Astrocyte (in vitro differentiated cells and primary cell): ENCODE measurements at regions not wholly inside any gene's neighbourhood (a gene's known extent, or its start where the extent isn't known, plus 50 kb on each side); places are given as distances from the start of the nearest gene placed in this dataset.

Source experiments
- DNase-seq: peaks from one replicate; pipeline ENCODE4 v3.0.0-alpha.2; 2010; ENCODE audit warnings: low read depth
- FAIRE-seq: peaks from 2 replicates; lab custom pipeline; 2011; peaks lifted over from hg19 to GRCh38; lab: Jason Lieb, UNC
- H2AFZ ChIP-seq: 2 replicates; pipeline ENCODE4 v1.6.0; 2012; ENCODE audit warnings: low read depth, low read length, inconsistent platforms
- H3K27ac ChIP-seq: 2 replicates; pipeline ENCODE4 v1.5.1; 2011; ENCODE audit warnings: low read depth, low read length, inconsistent platforms
- H3K27me3 ChIP-seq: 2 replicates; pipeline ENCODE4 v1.6.0; 2011; ENCODE audit warnings: low read length, inconsistent platforms; ENCODE audit not compliant: insufficient read depth
- H3K36me3 ChIP-seq: 2 replicates; pipeline ENCODE4 v1.5.1; 2011; ENCODE audit warnings: low read length, inconsistent platforms; ENCODE audit not compliant: insufficient read depth
- H3K4me1 ChIP-seq: 2 replicates; pipeline ENCODE4 v1.5.1; 2011; ENCODE audit warnings: low read length, inconsistent platforms; ENCODE audit not compliant: insufficient read depth
- H3K4me2 ChIP-seq: 2 replicates; pipeline ENCODE4 v1.6.0; 2012; ENCODE audit warnings: low read length, inconsistent platforms
- H3K4me3 ChIP-seq: 2 replicates; pipeline ENCODE4 v1.5.1; 2011; ENCODE audit warnings: low read depth, mild to moderate bottlenecking, low read length, inconsistent platforms; ENCODE audit not compliant: insufficient read depth
- H3K79me2 ChIP-seq: 2 replicates; pipeline ENCODE4 v1.6.0; 2012; ENCODE audit warnings: mild to moderate bottlenecking, low read length, inconsistent platforms; ENCODE audit not compliant: insufficient read depth
- H3K9ac ChIP-seq: 2 replicates; pipeline ENCODE4 v1.6.0; 2012; ENCODE audit warnings: mild to moderate bottlenecking, low read length, inconsistent platforms
- H3K9me3 ChIP-seq: 2 replicates; pipeline ENCODE4 v1.5.1; 2012; ENCODE audit warnings: low read depth, mild to moderate bottlenecking, low read length, inconsistent platforms; ENCODE audit not compliant: insufficient read depth
- H4K20me1 ChIP-seq: 2 replicates; pipeline ENCODE4 v1.6.0; 2012; ENCODE audit warnings: low read length, inconsistent platforms; ENCODE audit not compliant: insufficient read depth
- H3K27ac Mint-ChIP-seq: one replicate; pipeline ENCODE4 v1.8.0; 2021; ENCODE audit warnings: mild to moderate bottlenecking, mixed read lengths; ENCODE audit not compliant: unreplicated experiment
- H3K27me3 Mint-ChIP-seq: one replicate; pipeline ENCODE4 v1.8.0; 2021; ENCODE audit warnings: low read depth, mixed read lengths; ENCODE audit not compliant: unreplicated experiment
- H3K36me3 Mint-ChIP-seq: one replicate; pipeline ENCODE4 v1.8.0; 2021; ENCODE audit warnings: low read depth, mixed read lengths; ENCODE audit not compliant: unreplicated experiment
- H3K4me1 Mint-ChIP-seq: one replicate; pipeline ENCODE4 v1.8.0; 2021; ENCODE audit warnings: low read depth, mixed read lengths; ENCODE audit not compliant: unreplicated experiment
- H3K4me3 Mint-ChIP-seq: one replicate; pipeline ENCODE4 v1.8.0; 2021; ENCODE audit warnings: mild to moderate bottlenecking, moderate library complexity, mixed read lengths; ENCODE audit not compliant: unreplicated experiment
- H3K9me3 Mint-ChIP-seq: one replicate; pipeline ENCODE4 v1.8.0; 2021; ENCODE audit warnings: mild to moderate bottlenecking, mixed read lengths; ENCODE audit not compliant: unreplicated experiment
- EZH2 ChIP-seq: IDR thresholded peaks from 2 replicates; pipeline ENCODE4 v1.6.1; 2012; ENCODE audit warnings: mild to moderate bottlenecking, low read length, inconsistent platforms; ENCODE audit not compliant: insufficient read depth
- TF ChIP-seq, protein P1 (sequence below): IDR thresholded peaks from 2 replicates; pipeline ENCODE4 v1.5.1; 2011; ENCODE audit warnings: low read depth, mild to moderate bottlenecking, inconsistent platforms, low read length, moderate library complexity; ENCODE audit not compliant: insufficient read depth

DNA sequence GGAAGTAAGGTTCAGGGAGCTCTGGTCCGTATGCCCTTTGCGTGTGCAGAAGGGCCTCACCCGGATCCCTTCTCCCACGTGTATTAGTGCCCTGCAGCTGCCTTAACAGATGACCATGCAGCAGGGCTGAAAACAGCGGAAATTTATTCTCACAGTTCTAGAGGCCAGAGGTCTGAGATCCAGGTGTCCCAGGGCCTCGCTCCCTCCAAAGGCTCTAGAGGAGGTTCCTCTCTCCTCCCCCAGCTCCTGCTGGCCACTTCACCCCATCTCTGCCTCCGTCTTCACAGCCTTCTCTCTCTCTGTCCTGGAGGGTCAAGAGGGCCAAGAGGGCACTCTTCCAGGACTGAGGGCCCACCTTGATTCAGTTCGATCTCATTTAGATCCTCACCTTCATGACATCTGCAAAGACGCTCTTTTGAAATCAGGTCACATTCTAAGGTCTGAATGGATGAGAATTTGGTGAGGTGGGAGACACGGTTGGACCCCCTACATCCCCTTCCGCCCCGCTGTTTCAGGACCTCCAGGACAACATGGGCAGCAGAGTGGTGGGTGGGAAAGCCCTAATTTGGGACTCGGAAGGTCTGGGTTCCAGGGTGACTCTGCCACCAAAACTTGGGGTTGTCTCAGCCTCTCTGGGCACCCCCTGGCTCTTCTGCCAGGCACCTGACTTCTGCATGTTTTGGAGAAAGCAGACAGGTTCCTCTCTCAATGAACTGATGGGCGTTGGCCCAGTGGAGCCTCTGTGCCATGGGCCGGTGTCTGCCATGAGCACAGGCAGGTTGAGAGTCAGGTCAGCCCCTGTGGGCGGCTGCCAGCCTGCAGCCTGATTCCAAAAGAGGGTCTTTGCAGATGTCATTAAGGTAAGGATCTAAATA is 361.2 kb downstream of the SEC14L1 start:
- no peaks in the 10 kb centered on the region for H3K36me3 ChIP-seq
- H2AFZ ChIP-seq = no peak overlapping the region
- H3K4me2 ChIP-seq = no peak overlapping the region
- no peaks in the 10 kb centered on the region for H3K9me3 Mint-ChIP-seq
- H3K9ac ChIP-seq = no peak overlapping the region
- H3K4me3 Mint-ChIP-seq = no peak overlapping the region
- H3K4me3 ChIP-seq = no peak overlapping the region
- no peaks in the 10 kb centered on the region for H3K9me3 ChIP-seq
- TF ChIP-seq, protein P1, sequence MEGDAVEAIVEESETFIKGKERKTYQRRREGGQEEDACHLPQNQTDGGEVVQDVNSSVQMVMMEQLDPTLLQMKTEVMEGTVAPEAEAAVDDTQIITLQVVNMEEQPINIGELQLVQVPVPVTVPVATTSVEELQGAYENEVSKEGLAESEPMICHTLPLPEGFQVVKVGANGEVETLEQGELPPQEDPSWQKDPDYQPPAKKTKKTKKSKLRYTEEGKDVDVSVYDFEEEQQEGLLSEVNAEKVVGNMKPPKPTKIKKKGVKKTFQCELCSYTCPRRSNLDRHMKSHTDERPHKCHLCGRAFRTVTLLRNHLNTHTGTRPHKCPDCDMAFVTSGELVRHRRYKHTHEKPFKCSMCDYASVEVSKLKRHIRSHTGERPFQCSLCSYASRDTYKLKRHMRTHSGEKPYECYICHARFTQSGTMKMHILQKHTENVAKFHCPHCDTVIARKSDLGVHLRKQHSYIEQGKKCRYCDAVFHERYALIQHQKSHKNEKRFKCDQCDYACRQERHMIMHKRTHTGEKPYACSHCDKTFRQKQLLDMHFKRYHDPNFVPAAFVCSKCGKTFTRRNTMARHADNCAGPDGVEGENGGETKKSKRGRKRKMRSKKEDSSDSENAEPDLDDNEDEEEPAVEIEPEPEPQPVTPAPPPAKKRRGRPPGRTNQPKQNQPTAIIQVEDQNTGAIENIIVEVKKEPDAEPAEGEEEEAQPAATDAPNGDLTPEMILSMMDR = no peak
- TF ChIP-seq EZH2 = no peak
- no peaks in the 10 kb centered on the region for H3K79me2 ChIP-seq
- no peak overlapping the region for H3K27ac ChIP-seq
- H3K27me3 Mint-ChIP-seq = no peaks in the 10 kb centered on the region
- H3K4me1 Mint-ChIP-seq = no peaks in the 10 kb centered on the region
- no peaks in the 10 kb centered on the region for H3K4me1 ChIP-seq
- H3K27ac Mint-ChIP-seq = no peak overlapping the region
- DNase-seq (no peak), FAIRE-seq (no peak)
- H3K36me3 Mint-ChIP-seq = peaks cover 16% of the 10 kb centered on the region
- H4K20me1 ChIP-seq = peaks cover 16% of the 10 kb centered on the region
- H3K27me3 ChIP-seq = no peaks in the 10 kb centered on the region

DNA sequence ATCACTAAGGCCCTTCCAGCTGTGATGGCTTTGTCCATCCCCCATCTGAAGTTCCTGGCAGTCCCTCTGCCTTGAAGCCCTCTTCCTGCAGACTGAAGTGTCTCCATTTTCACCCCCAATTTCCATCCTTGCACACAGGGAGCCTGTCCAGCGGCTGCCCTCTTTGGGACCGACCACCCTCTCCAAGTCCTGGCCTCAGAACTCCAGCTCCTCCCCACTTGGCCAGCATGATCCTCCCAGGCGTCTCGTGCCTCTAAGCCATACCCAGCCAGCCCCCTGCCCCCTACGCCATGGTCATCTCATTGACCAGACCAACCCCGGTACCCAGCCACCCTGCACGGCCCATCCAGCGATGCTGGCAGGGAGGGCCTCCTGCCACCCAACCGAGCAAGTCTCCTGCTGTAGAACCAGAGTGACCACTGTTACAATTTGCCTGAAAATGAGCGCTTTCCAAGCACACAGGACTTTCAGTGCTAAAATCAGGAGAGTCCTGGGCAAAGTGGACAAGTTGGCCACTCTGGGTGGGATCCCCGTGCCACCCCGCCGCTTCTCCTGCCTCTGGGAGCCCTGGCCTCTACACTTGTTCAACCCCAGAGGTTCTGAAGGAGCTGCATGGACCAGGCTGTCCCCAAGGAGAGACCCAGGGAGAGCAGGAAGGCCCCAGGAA is 362.0 kb downstream of the SEC14L1 start:
- Histone ChIP-seq H3K27me3 (no peaks in the 10 kb centered on the region), H3K4me1 (no peaks in the 10 kb centered on the region), H3K79me2 (no peaks in the 10 kb centered on the region), H3K27ac (no peak overlapping the region), H3K36me3 (no peaks in the 10 kb centered on the region), H4K20me1 (peaks cover 16% of the 10 kb centered on the region), H3K4me2 (no peak overlapping the region), H3K4me3 (no peak overlapping the region), H2AFZ (no peak overlapping the region), H3K9ac (no peak overlapping the region), H3K9me3 (no peaks in the 10 kb centered on the region)
- Mint-ChIP-seq H3K27ac (no peak overlapping the region), H3K27me3 (no peaks in the 10 kb centered on the region), H3K36me3 (peaks cover 16% of the 10 kb centered on the region), H3K9me3 (no peaks in the 10 kb centered on the region), H3K4me1 (no peaks in the 10 kb centered on the region), H3K4me3 (no peak overlapping the region)
- DNase-seq = no peak
- TF ChIP-seq, protein P1 = no peak
- no peak for TF ChIP-seq EZH2
- no peak for FAIRE-seq
